KMS-11 (cell line): ENCODE measurements at regions not wholly inside any gene's neighbourhood (a gene's known extent, or its start where the extent isn't known, plus 50 kb on each side); places are given as distances from the start of the nearest gene placed in this dataset.

Experiments used
- H2AFZ ChIP-seq: fragments of 200-600 bp; sonication (generic); 2 replicates; pipeline ENCODE4 v1.6.1; 2016; ENCODE audit warnings: antibody characterized with exemption, mixed run types, low read depth
- H3K27ac ChIP-seq: fragments of 200-600 bp; sonication (generic); 2 replicates; pipeline ENCODE4 v1.6.1; 2016; ENCODE audit warnings: mild to moderate bottlenecking, mixed run types
- H3K27me3 ChIP-seq: fragments of 200-600 bp; sonication (generic); 2 replicates; pipeline ENCODE4 v1.6.1; 2017; ENCODE audit warnings: mild to moderate bottlenecking, low read depth, mixed run types, moderate library complexity; ENCODE audit not compliant: insufficient read depth
- H3K36me3 ChIP-seq: fragments of 200-600 bp; sonication (generic); 2 replicates; pipeline ENCODE4 v1.6.1; 2017; ENCODE audit warnings: mild to moderate bottlenecking, mixed run types; ENCODE audit not compliant: insufficient read depth
- H3K4me1 ChIP-seq: fragments of 200-600 bp; sonication (generic); 2 replicates; pipeline ENCODE4 v1.6.1; 2016; ENCODE audit warnings: mild to moderate bottlenecking, low read depth, mixed run types; ENCODE audit not compliant: poor library complexity, severe bottlenecking
- H3K4me2 ChIP-seq: fragments of 200-600 bp; sonication (generic); 2 replicates; pipeline ENCODE4 v1.7.0; 2016; ENCODE audit warnings: mild to moderate bottlenecking, mixed run types
- H3K4me3 ChIP-seq: fragments of 200-600 bp; sonication (generic); IDR thresholded peaks from 2 replicates; pipeline ENCODE4 v1.6.1; 2017; ENCODE audit warnings: low read depth, low read length, mixed read lengths; ENCODE audit not compliant: insufficient read depth
- H3K79me2 ChIP-seq: fragments of 200-600 bp; sonication (generic); 2 replicates; pipeline ENCODE4 v1.6.1; 2016; ENCODE audit warnings: low read depth, mixed run types; ENCODE audit not compliant: insufficient read depth
- H3K9ac ChIP-seq: fragments of 200-600 bp; sonication (generic); 2 replicates; pipeline ENCODE4 v1.6.1; 2016; ENCODE audit warnings: mild to moderate bottlenecking, mixed run types
- H4K20me1 ChIP-seq: fragments of 200-600 bp; sonication (generic); 2 replicates; pipeline ENCODE4 v1.6.1; 2016; ENCODE audit warnings: mild to moderate bottlenecking, mixed run types; ENCODE audit not compliant: insufficient read depth
- CTCF ChIP-seq: fragments of 200-600 bp; sonication (generic); conservative IDR thresholded peaks from 2 replicates; pipeline ENCODE4 v1.6.1; 2017; ENCODE audit warnings: low read depth, mild to moderate bottlenecking, antibody characterized with exemption, low read length, moderate library complexity, mixed read lengths

- H2AFZ ChIP-seq: no peak overlapping the region
- no peaks in the 10 kb centered on the region for H3K4me1 ChIP-seq
- no peak for TF ChIP-seq CTCF
- no peaks in the 10 kb centered on the region for H3K79me2 ChIP-seq
- no peaks in the 10 kb centered on the region for H3K27me3 ChIP-seq
- no peak overlapping the region for H3K4me3 ChIP-seq
- no peak overlapping the region for H3K9ac ChIP-seq
- H3K4me2 ChIP-seq: no peak overlapping the region
- no peaks in the 10 kb centered on the region for H3K36me3 ChIP-seq
- no peaks in the 10 kb centered on the region for H4K20me1 ChIP-seq
- no peak overlapping the region for H3K27ac ChIP-seq
Observed at GRCh38 chr11:13119361-13119760, 110.2 kb downstream of the RASSF10 start.

DNA sequence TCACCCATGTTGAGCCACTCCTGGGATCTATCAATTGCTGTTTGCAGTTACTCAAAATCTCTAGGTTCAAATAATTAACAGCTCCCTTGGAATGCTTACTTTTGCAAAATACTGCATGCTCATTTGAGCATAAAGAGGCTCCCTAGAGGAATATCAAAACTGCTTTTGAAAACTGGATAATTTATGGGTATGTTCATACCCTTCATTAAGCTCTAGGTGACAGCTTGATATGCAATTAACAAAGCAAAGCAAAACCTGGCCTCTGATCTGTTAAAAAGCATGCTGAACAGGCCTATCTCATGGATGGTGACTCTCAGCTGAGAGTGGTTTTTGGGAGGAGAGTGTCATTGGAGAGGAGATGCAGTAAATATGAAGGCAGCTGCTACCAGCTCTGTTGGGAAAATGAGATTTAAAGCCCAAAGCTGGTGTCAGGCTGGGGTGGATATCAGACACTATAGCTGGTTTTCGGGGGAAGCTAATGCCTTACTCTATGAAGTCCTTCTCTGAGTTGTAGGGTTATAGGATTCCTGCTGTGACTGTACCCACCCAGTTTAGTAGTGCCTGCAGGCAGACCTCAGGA, 110.9 kb downstream of the RASSF10 start:
- H3K9ac ChIP-seq: no peak overlapping the region
- no peaks in the 10 kb centered on the region for H4K20me1 ChIP-seq
- H2AFZ ChIP-seq: no peak overlapping the region
- H3K27ac ChIP-seq: no peak overlapping the region
- no peak overlapping the region for H3K4me3 ChIP-seq
- no peaks in the 10 kb centered on the region for H3K4me1 ChIP-seq
- H3K4me2 ChIP-seq: no peak overlapping the region
- no peaks in the 10 kb centered on the region for H3K79me2 ChIP-seq
- no peaks in the 10 kb centered on the region for H3K36me3 ChIP-seq
- no peaks in the 10 kb centered on the region for H3K27me3 ChIP-seq
- TF ChIP-seq CTCF: no peak

- no peak for TF ChIP-seq CTCF
- Histone ChIP-seq H3K27ac (no peak overlapping the region), H2AFZ (no peak overlapping the region), H4K20me1 (no peaks in the 10 kb centered on the region), H3K27me3 (no peaks in the 10 kb centered on the region), H3K9ac (no peak overlapping the region), H3K36me3 (no peaks in the 10 kb centered on the region), H3K4me1 (no peaks in the 10 kb centered on the region), H3K79me2 (no peaks in the 10 kb centered on the region), H3K4me2 (no peak overlapping the region), H3K4me3 (no peak overlapping the region)
Observed at GRCh38 chr11:13120691-13121090, 111.6 kb downstream of the RASSF10 start.

DNA sequence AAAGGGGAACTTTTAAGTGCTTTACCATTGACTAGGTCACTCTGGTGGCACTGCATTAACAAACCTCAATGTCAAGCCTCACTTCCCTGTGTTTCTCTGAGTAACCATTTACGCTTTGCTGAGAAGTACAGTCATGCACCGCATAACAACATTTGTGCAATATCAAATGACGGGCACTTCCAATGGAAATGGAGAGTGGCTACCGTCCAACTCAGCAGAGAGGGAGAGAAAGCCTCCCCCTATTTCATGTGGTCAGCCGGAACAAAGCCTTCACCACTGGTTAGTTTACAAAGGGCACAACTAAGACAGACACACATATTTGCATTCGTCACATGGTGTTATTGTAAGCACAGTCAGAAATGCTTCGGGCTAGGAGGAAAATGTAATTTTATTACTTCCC, 117.3 kb downstream of the RASSF10 start:
- Histone ChIP-seq H4K20me1 (no peaks in the 10 kb centered on the region), H3K27me3 (no peaks in the 10 kb centered on the region), H3K4me2 (no peak overlapping the region), H2AFZ (no peak overlapping the region), H3K4me3 (no peak overlapping the region), H3K4me1 (no peaks in the 10 kb centered on the region), H3K36me3 (no peaks in the 10 kb centered on the region), H3K9ac (no peak overlapping the region), H3K27ac (no peak overlapping the region), H3K79me2 (no peaks in the 10 kb centered on the region)
- TF ChIP-seq CTCF: no peak
